SK-N-MC (cell line): ENCODE measurements at regions not wholly inside any gene's neighbourhood (a gene's known extent, or its start where the extent isn't known, plus 50 kb on each side); places are given as distances from the start of the nearest gene placed in this dataset.

Source experiments
- EZH2 ChIP-seq: fragments of 200-600 bp; sonication (generic); IDR thresholded peaks from one replicate; pipeline ENCODE4 v1.6.1; 2017; ENCODE audit warnings: antibody characterized with exemption
- FOXP2 ChIP-seq: optimal IDR thresholded peaks from 2 replicates; pipeline ENCODE3; 2011; ENCODE audit warnings: mild to moderate bottlenecking, moderate library complexity; ENCODE audit not compliant: insufficient read depth; ENCODE audit errors: extremely low read length, control extremely low read depth
- POLR2AphosphoS5 ChIP-seq: IDR thresholded peaks from 2 replicates; pipeline ENCODE4 v1.6.1; 2012; ENCODE audit warnings: mild to moderate bottlenecking, low read depth, low read length, borderline replicate concordance

DNA sequence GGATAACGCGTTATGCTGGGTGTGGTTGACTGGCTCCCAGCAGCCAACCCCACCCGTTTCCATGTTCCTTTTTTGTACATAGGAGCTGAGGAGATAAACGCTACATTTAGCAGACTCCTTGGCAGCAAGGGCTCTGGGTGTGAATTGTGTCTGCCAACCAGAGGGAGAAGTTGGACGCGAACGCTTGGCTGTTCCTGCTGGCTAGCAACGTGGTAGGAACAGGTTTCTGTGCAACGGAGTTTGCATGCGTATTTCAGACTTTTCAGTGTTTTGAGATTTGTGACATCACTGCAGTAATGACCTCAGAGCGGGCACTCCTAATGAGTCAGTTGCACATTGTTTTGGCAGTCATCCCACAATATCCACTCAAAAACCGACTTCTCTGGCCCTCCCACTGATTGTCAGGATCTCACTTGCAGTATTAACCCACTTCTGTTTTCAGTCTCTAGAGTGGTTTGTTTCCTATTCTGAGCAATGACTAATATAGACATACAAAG, 98.7 kb upstream of the RGS1 start:
- no peak for TF ChIP-seq EZH2
- no peak for TF ChIP-seq POLR2AphosphoS5
- TF ChIP-seq FOXP2, result no peak
